Hepatocyte (in vitro differentiated cells): ENCODE measurements at regions not wholly inside any gene's neighbourhood (a gene's known extent, or its start where the extent isn't known, plus 50 kb on each side); places are given as distances from the start of the nearest gene placed in this dataset.

Experiments used
- DNase-seq: peaks from one replicate; pipeline ENCODE4 v3.0.0-alpha.2; 2016; ENCODE audit warnings: low spot score
- H2AFZ ChIP-seq: fragments of 200-600 bp; sonication (generic); 2 replicates; pipeline ENCODE4 v1.6.0; 2016; ENCODE audit warnings: antibody characterized with exemption, mild to moderate bottlenecking
- H3K27ac ChIP-seq: fragments of 200-600 bp; sonication (generic); 2 replicates; pipeline ENCODE4 v1.5.1; 2016; ENCODE audit warnings: mild to moderate bottlenecking
- H3K27me3 ChIP-seq: fragments of 200-600 bp; sonication (generic); 2 replicates; pipeline ENCODE4 v1.6.1; 2016
- H3K36me3 ChIP-seq: fragments of 200-600 bp; sonication (generic); replicated peaks from 2 replicates; pipeline ENCODE4 v1.5.1; 2016; ENCODE audit warnings: low read depth; ENCODE audit not compliant: insufficient read depth
- H3K4me1 ChIP-seq: fragments of 200-600 bp; sonication (generic); 2 replicates; pipeline ENCODE4 v1.5.1; 2016; ENCODE audit warnings: mild to moderate bottlenecking, moderate library complexity; ENCODE audit not compliant: insufficient read depth
- H3K4me2 ChIP-seq: fragments of 200-600 bp; sonication (generic); 2 replicates; pipeline ENCODE4 v1.6.0; 2016
- H3K4me3 ChIP-seq: fragments of 200-600 bp; sonication (generic); 2 replicates; pipeline ENCODE4 v1.5.1; 2016; ENCODE audit warnings: mild to moderate bottlenecking
- H3K79me2 ChIP-seq: fragments of 200-600 bp; sonication (generic); 2 replicates; pipeline ENCODE4 v1.6.0; 2017; ENCODE audit warnings: mild to moderate bottlenecking
- H3K9me2 ChIP-seq: fragments of 200-600 bp; sonication (generic); replicated peaks from 2 replicates; pipeline ENCODE4 v1.6.0; 2017; ENCODE audit warnings: mild to moderate bottlenecking; ENCODE audit not compliant: insufficient read depth
- H3K9me3 ChIP-seq: fragments of 200-600 bp; sonication (generic); 2 replicates; pipeline ENCODE4 v1.5.1; 2016; ENCODE audit warnings: low read depth, mild to moderate bottlenecking
- H4K20me1 ChIP-seq: fragments of 200-600 bp; sonication (generic); 2 replicates; pipeline ENCODE4 v1.6.0; 2016; ENCODE audit warnings: mild to moderate bottlenecking; ENCODE audit not compliant: insufficient read depth, poor library complexity, severe bottlenecking
- EZH2 ChIP-seq: fragments of 200-600 bp; sonication (generic); IDR thresholded peaks from 2 replicates; pipeline ENCODE4 v1.6.1; 2016; ENCODE audit warnings: antibody characterized with exemption, mild to moderate bottlenecking, borderline replicate concordance
- EZH2phosphoT487 ChIP-seq: fragments of 200-600 bp; sonication (generic); IDR thresholded peaks from one replicate; pipeline ENCODE4 v1.6.1; 2018; ENCODE audit warnings: antibody characterized with exemption, mild to moderate bottlenecking, low read depth, moderate library complexity; ENCODE audit not compliant: unreplicated experiment, severe bottlenecking
- WGBS: methylation state at CpG from one replicate; pipeline ENCODE4 v1.1.6; 2016; ENCODE audit warnings: low lambda C conversion rate; ENCODE audit errors: missing lambda C conversion rate; 5-methylcytosine and 5-hydroxymethylcytosine counted together
- TF ChIP-seq, protein P1 (sequence below): fragments of 200-600 bp; sonication (generic); IDR thresholded peaks from 2 replicates; pipeline ENCODE4 v1.5.1; 2016; ENCODE audit warnings: antibody characterized with exemption, mild to moderate bottlenecking; ENCODE audit not compliant: poor library complexity

- Histone ChIP-seq H3K4me3 (no peak overlapping the region), H3K9me3 (no peaks in the 10 kb centered on the region), H3K4me2 (no peak overlapping the region), H3K79me2 (no peaks in the 10 kb centered on the region), H3K27me3 (no peaks in the 10 kb centered on the region), H3K9me2 (no peaks in the 10 kb centered on the region), H2AFZ (no peak overlapping the region), H4K20me1 (no peaks in the 10 kb centered on the region), H3K27ac (no peak overlapping the region), H3K36me3 (no peaks in the 10 kb centered on the region), H3K4me1 (peaks cover 4% of the 10 kb centered on the region)
- DNase-seq = no peak
- WGBS = 100% methylated on average over 2 of the region's 2 CpGs
- no peak for TF ChIP-seq EZH2phosphoT487
- TF ChIP-seq, protein P1, sequence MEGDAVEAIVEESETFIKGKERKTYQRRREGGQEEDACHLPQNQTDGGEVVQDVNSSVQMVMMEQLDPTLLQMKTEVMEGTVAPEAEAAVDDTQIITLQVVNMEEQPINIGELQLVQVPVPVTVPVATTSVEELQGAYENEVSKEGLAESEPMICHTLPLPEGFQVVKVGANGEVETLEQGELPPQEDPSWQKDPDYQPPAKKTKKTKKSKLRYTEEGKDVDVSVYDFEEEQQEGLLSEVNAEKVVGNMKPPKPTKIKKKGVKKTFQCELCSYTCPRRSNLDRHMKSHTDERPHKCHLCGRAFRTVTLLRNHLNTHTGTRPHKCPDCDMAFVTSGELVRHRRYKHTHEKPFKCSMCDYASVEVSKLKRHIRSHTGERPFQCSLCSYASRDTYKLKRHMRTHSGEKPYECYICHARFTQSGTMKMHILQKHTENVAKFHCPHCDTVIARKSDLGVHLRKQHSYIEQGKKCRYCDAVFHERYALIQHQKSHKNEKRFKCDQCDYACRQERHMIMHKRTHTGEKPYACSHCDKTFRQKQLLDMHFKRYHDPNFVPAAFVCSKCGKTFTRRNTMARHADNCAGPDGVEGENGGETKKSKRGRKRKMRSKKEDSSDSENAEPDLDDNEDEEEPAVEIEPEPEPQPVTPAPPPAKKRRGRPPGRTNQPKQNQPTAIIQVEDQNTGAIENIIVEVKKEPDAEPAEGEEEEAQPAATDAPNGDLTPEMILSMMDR = no peak
- TF ChIP-seq EZH2 = no peak
Measured at GRCh38 chr9:78970375-78970774, 601.4 kb upstream of the TLE4 start.

DNA sequence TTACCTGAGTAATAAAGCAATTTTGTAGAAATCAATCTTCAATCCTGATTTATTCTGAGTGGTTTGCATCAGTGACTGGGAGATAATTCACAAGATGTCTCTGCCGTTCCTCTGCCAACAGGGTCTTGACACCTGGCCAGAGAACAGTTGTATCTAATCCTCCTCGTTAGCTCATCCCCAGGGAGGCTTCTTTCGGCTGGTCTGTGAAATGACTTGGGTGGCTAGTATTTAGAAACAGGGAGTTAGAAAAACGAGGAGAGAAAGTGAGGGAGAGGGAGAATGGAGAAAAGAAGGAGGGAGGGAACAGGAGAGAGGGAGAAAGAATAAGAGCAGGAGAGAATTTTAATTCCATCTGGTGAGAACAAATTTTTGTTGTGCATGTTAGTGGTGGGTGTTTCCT lies 600.2 kb upstream of the TLE4 start:
- no peak overlapping the region for H3K4me2 ChIP-seq
- H3K9me2 ChIP-seq = no peaks in the 10 kb centered on the region
- no peaks in the 10 kb centered on the region for H3K27me3 ChIP-seq
- H4K20me1 ChIP-seq = no peaks in the 10 kb centered on the region
- no peaks in the 10 kb centered on the region for H3K36me3 ChIP-seq
- H2AFZ ChIP-seq = no peak overlapping the region
- WGBS = 39% methylated on average over 4 of the region's 4 CpGs
- H3K4me3 ChIP-seq = no peak overlapping the region
- H3K79me2 ChIP-seq = no peaks in the 10 kb centered on the region
- H3K9me3 ChIP-seq = no peaks in the 10 kb centered on the region
- no peak for TF ChIP-seq EZH2
- no peak for TF ChIP-seq EZH2phosphoT487
- TF ChIP-seq, protein P1 = no peak
- peaks cover 4% of the 10 kb centered on the region for H3K4me1 ChIP-seq
- no peak for DNase-seq
- no peak overlapping the region for H3K27ac ChIP-seq

DNA sequence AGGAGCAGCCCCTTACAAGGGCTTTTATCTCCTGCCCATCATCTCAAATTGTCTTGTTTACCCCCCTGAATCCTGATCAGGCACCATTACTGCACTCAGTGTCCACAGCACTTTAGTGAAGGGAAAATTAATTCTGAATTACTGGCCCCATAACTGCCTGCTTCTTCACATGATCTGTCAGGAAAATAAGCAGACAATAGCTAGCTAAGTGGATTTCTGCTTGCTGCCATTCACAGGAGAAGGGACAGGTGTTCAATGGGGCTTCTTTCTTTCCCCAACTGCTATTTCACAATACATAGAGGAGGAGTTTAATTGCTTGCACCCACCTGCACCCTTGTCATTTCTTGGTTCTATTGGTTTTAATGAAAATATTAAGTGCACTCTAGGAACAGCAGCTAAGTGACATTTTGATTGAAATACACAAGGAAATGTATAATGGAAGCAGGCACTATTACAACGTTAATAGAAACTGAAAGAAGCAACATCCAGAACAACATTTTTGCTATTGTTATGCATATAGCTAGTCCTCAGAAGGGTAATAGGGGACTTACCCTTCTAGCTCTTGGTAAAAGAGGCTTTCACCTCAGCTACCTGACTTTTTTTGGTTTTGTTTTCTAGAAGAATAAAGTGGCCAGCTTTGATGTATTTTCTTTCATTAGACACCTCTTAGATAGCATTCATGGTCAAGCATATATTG lies 599.3 kb upstream of the TLE4 start:
- Histone ChIP-seq H3K36me3 (no peaks in the 10 kb centered on the region), H3K9me2 (no peaks in the 10 kb centered on the region), H4K20me1 (no peaks in the 10 kb centered on the region), H3K4me1 (peaks cover 2% of the 10 kb centered on the region), H3K79me2 (no peaks in the 10 kb centered on the region), H2AFZ (no peak overlapping the region), H3K4me2 (no peak overlapping the region), H3K9me3 (no peaks in the 10 kb centered on the region), H3K4me3 (no peak overlapping the region), H3K27ac (no peak overlapping the region), H3K27me3 (no peaks in the 10 kb centered on the region)
- TF ChIP-seq EZH2phosphoT487 = no peak
- no peak for TF ChIP-seq EZH2
- TF ChIP-seq, protein P1 = no peak
- no peak for DNase-seq
- 24% methylated on average over 1 of the region's 1 CpG for WGBS

DNA sequence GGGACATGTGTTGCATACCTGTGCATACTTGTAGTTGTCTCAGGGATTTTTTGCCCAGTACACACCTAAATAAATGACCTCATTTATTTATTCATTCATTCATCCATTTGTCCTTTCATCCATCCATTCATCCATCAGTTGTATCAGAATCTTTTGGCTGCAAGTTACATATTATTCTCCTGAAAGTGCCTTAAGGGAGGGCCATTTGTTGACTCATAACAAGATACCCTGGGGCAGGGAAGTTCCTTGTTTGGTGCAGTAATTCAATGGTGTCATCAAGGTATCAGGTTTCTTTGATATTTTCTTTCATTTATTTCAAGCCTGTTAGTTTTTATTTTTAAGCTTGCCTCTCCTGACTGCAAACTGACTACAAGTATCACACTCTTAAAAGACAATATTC lies 597.9 kb upstream of the TLE4 start:
- no peaks in the 10 kb centered on the region for H3K79me2 ChIP-seq
- H3K4me1 ChIP-seq = no peaks in the 10 kb centered on the region
- no peaks in the 10 kb centered on the region for H3K27me3 ChIP-seq
- TF ChIP-seq EZH2phosphoT487 = no peak
- TF ChIP-seq EZH2 = no peak
- H4K20me1 ChIP-seq = no peaks in the 10 kb centered on the region
- H2AFZ ChIP-seq = no peak overlapping the region
- no peak overlapping the region for H3K4me2 ChIP-seq
- no peaks in the 10 kb centered on the region for H3K9me2 ChIP-seq
- no peaks in the 10 kb centered on the region for H3K9me3 ChIP-seq
- no peak overlapping the region for H3K4me3 ChIP-seq
- H3K27ac ChIP-seq = no peak overlapping the region
- H3K36me3 ChIP-seq = no peaks in the 10 kb centered on the region
- DNase-seq = no peak
